DND-41 (cell line): ENCODE measurements at regions not wholly inside any gene's neighbourhood (a gene's known extent, or its start where the extent isn't known, plus 50 kb on each side); places are given as distances from the start of the nearest gene placed in this dataset.

Experiments
- ATAC-seq: fragments of 200-7000 bp; cut with Tn5 transposase; 3 replicates; pipeline ENCODE4 v1.9.1; 2021; ENCODE audit warnings: low read depth; ENCODE audit not compliant: insufficient read depth
- DNase-seq: peaks from one replicate; pipeline ENCODE4 v3.0.0-alpha.2; 2020
- H2AFZ ChIP-seq: 2 replicates; pipeline ENCODE4 v1.6.0; 2012; ENCODE audit warnings: low read depth, low read length
- H3K27ac ChIP-seq: 2 replicates; pipeline ENCODE4 v1.5.1; 2012; ENCODE audit warnings: low read length, inconsistent platforms
- H3K27me3 ChIP-seq: fragments of 200-600 bp; sonication (generic); 2 replicates; pipeline ENCODE4 v1.6.0; 2012; ENCODE audit warnings: low read length, mild to moderate bottlenecking, inconsistent platforms; ENCODE audit not compliant: insufficient read depth, poor library complexity
- H3K36me3 ChIP-seq: 2 replicates; pipeline ENCODE4 v1.5.1; 2012; ENCODE audit warnings: low read length, inconsistent platforms; ENCODE audit not compliant: insufficient read depth
- H3K4me1 ChIP-seq: 2 replicates; pipeline ENCODE4 v1.5.1; 2012; ENCODE audit warnings: mild to moderate bottlenecking, low read length; ENCODE audit not compliant: insufficient read depth
- H3K4me2 ChIP-seq: 2 replicates; pipeline ENCODE4 v1.6.0; 2012; ENCODE audit warnings: mild to moderate bottlenecking, moderate library complexity, low read length, inconsistent platforms; ENCODE audit not compliant: insufficient read depth
- H3K4me3 ChIP-seq, 2 experiments: fragments of 200-600 bp in 1 of 2; shearing (Covaris generic) in 1 of 2; 2 replicates each; pipeline ENCODE4 v1.5.1; 2012 to 2016; ENCODE audit warnings: inconsistent platforms in 2 of 2, low read length in 2 of 2, mild to moderate bottlenecking in 2 of 2, low read depth in 1 of 2, moderate library complexity in 1 of 2
- H3K79me2 ChIP-seq: 2 replicates; pipeline ENCODE4 v1.6.0; 2012; ENCODE audit warnings: low read length, inconsistent platforms; ENCODE audit not compliant: insufficient read depth
- H3K9ac ChIP-seq: 2 replicates; pipeline ENCODE4 v1.6.0; 2012; ENCODE audit warnings: low read depth, mild to moderate bottlenecking, inconsistent platforms, low read length, moderate library complexity
- H3K9me3 ChIP-seq: 2 replicates; pipeline ENCODE4 v1.5.1; 2012; ENCODE audit warnings: low read length, moderate library complexity, mild to moderate bottlenecking, inconsistent platforms; ENCODE audit not compliant: insufficient read depth, severe bottlenecking
- H4K20me1 ChIP-seq: 2 replicates; pipeline ENCODE4 v1.6.0; 2012; ENCODE audit warnings: low read length; ENCODE audit not compliant: insufficient read depth
- CTCF ChIP-seq: IDR thresholded peaks from 2 replicates; pipeline ENCODE4 v1.5.1; 2012; ENCODE audit warnings: borderline replicate concordance, low read length, moderate library complexity, mild to moderate bottlenecking; ENCODE audit not compliant: poor library complexity, severe bottlenecking; ENCODE audit errors: extremely low read depth
- EZH2 ChIP-seq: IDR thresholded peaks from 3 replicates; pipeline ENCODE4 v1.6.1; 2012; ENCODE audit warnings: borderline replicate concordance, low read depth, mild to moderate bottlenecking, moderate library complexity, low read length, inconsistent platforms; ENCODE audit not compliant: severe bottlenecking

- H3K4me1 ChIP-seq: peaks cover 68% of the 10 kb centered on the region
- H3K27me3 ChIP-seq: no peaks in the 10 kb centered on the region
- H3K36me3 ChIP-seq: peaks cover 31% of the 10 kb centered on the region
- H3K79me2 ChIP-seq: peaks cover 93% of the 10 kb centered on the region
- ATAC-seq (no peak), DNase-seq (no peak)
- no peaks in the 10 kb centered on the region for H4K20me1 ChIP-seq
- H2AFZ ChIP-seq: no peak overlapping the region
- peak overlapping the region; percentile 64 for H3K27ac ChIP-seq
- no peaks in the 10 kb centered on the region for H3K9me3 ChIP-seq
- H3K9ac ChIP-seq: no peak overlapping the region
- H3K4me3 ChIP-seq: no peak overlapping the region
- TF ChIP-seq EZH2 (no peak), CTCF (no peak)
- H3K4me2 ChIP-seq: no peak overlapping the region
Measured at GRCh38 chr17:77423589-77424451, 283.1 kb downstream of the SEC14L1 start.

GRCh38 chr17:77424585-77425344 lies 284.0 kb downstream of the SEC14L1 start:
- H3K27me3 ChIP-seq: no peaks in the 10 kb centered on the region
- H3K4me1 ChIP-seq: peaks cover 68% of the 10 kb centered on the region
- peaks cover 93% of the 10 kb centered on the region for H3K79me2 ChIP-seq
- no peak overlapping the region for H3K4me3 ChIP-seq
- peak overlapping the region; percentile 75 for H3K27ac ChIP-seq
- H4K20me1 ChIP-seq: no peaks in the 10 kb centered on the region
- no peak overlapping the region for H3K4me2 ChIP-seq
- no peak overlapping the region for H2AFZ ChIP-seq
- no peak overlapping the region for H3K9ac ChIP-seq
- ATAC-seq (no peak), DNase-seq (no peak)
- no peaks in the 10 kb centered on the region for H3K9me3 ChIP-seq
- TF ChIP-seq EZH2 (no peak), CTCF (no peak)
- H3K36me3 ChIP-seq: peaks cover 37% of the 10 kb centered on the region

- Histone ChIP-seq H3K9me3 (no peaks in the 10 kb centered on the region), H3K27me3 (no peaks in the 10 kb centered on the region), H4K20me1 (no peaks in the 10 kb centered on the region), H3K4me3 (no peak overlapping the region), H3K79me2 (peaks cover 93% of the 10 kb centered on the region), H3K4me2 (no peak overlapping the region), H2AFZ (no peak overlapping the region), H3K9ac (no peak overlapping the region), H3K36me3 (peaks cover 39% of the 10 kb centered on the region), H3K27ac (peak overlapping the region; percentile 75), H3K4me1 (peaks cover 68% of the 10 kb centered on the region)
- no peak for TF ChIP-seq EZH2
- TF ChIP-seq CTCF: no peak
- DNase-seq: no peak
- ATAC-seq: no peak
Measured at GRCh38 chr17:77425348-77425747, 284.6 kb downstream of the SEC14L1 start.
